ENCODE measurements at regions not wholly inside any gene's neighbourhood (a gene's known extent, or its start where the extent isn't known, plus 50 kb on each side); places are given as distances from the start of the nearest gene placed in this dataset.

DNA sequence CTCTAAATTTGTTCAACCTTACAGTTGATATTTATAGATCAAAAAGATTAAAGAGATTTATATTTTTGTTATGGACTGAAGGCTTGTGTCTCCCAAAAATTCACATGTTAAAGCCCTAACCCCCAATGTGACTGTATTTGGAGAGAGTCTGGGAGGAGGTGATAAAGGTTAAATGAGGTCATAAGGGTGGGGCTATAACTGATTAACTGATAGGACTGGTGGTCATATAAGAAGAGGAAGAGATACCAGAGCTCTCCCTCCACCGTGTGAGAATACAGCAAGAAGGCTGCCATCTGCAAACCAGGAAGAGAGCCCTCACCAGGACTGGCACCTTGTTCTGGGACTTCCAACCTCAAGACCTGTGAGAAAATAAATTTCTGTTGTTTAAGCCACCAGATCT, 264.3 kb downstream of the ENC1 start:
- no peak for DNase-seq (ENCODE audit: low spot score)

- DNase-seq (ENCODE audit: low spot score), result no peak
These were observed 265.3 kb downstream of the ENC1 start for GRCh38 chr5:74375271-74375670.

DNA sequence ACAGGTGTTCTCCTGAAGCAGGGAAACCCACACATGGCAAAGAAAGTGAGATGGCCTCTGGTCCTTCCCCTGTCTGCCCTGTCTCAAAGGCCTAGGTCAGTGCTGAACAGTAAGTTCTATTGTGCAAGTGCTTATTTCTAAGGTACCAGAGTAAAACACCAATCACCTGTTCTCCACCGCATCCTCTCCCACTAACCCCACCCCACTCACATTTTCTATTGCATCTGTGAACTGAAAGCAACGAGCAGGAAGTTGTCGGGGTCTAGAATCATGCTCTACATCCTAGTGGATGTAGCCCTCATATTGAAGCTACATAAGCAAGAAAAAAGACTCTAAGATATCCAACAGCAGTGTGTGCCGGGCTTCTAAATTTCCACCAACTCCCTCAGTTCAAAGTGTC, 265.9 kb downstream of the ENC1 start:
- no peak for DNase-seq (ENCODE audit: low spot score)

- DNase-seq (ENCODE audit: low spot score), result no peak
These were observed 267.5 kb downstream of the ENC1 start for GRCh38 chr5:74373076-74373475.

- no peak for DNase-seq (ENCODE audit: low spot score)
These were observed 267.9 kb downstream of the ENC1 start for GRCh38 chr5:74372502-74373064.

- no peak for DNase-seq (ENCODE audit: low spot score)
These were observed 268.5 kb downstream of the ENC1 start for GRCh38 chr5:74372051-74372450.

- DNase-seq (ENCODE audit: low spot score), result no peak
These were observed 268.9 kb downstream of the ENC1 start for GRCh38 chr5:74371621-74372020.

DNA sequence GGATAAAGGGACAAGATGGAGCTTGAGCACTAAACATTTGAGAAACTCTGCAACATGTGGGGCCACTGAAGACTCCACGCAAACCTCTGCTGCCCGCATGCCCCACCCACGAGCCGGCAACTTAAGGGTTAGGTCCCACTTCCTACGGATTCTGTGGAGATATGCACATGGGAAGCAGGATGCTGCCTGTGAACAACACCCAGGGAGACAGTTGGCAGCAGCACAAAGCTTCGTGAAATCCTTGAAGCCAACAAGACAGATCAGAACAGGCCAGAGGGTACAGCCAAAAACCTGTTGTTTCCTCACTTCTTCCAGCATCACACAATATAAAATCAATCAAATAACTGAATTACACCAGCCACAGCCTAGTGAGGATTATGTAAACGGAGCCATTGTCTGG, 270.4 kb downstream of the ENC1 start:
- no peak for DNase-seq (ENCODE audit: low spot score)

DNA sequence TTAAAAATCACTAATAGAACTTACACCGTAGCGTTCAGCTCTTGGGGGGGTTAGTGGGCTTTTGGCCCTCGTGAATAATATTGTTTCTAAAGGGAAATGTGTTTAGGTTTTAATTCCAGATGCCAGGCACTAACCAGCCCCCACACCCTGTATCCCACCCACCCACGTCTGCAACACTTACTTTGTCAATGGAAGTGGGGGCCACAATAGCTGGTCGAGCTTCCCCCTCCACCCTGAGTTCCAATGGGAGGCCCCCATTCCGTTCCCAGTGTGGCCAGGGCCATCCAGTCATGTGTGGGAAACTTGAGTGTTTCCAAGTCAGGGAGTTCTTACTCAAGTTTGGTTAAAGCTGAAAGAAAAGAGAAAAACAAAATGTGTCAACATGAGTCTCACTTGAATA, 271.4 kb downstream of the ENC1 start:
- no peak for DNase-seq (ENCODE audit: low spot score)

GRCh38 chr5:74367934-74368333, 272.6 kb downstream of the ENC1 start:
- DNase-seq (ENCODE audit: low spot score), result no peak

DNA sequence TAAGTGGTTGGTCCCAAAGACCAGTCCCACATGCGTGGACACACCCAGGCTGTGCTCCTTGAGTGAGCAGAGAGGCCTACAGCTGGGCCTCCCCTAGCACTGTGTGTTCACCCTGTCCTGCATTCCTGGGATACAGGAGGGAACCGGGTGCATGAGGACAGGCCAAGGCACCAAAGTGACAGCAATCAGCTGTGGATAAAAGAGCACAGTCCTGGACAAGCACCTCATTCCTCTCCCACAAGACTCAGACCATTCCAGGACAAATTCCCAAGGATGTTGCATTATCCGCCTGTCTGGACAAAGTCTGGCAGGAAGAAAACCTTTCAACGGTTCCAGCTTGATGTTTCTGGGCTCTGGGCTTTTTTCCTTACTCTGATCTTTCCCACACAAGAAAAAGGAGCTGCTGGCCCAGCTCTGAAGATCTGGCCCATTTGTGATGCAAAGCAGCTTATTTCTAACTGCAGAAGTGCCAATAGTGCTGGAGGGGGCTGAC, 273.2 kb downstream of the ENC1 start:
- DNase-seq (ENCODE audit: low spot score), result no peak

- DNase-seq (ENCODE audit: low spot score), result no peak
These were observed 274.8 kb downstream of the ENC1 start for GRCh38 chr5:74365723-74366122.

DNA sequence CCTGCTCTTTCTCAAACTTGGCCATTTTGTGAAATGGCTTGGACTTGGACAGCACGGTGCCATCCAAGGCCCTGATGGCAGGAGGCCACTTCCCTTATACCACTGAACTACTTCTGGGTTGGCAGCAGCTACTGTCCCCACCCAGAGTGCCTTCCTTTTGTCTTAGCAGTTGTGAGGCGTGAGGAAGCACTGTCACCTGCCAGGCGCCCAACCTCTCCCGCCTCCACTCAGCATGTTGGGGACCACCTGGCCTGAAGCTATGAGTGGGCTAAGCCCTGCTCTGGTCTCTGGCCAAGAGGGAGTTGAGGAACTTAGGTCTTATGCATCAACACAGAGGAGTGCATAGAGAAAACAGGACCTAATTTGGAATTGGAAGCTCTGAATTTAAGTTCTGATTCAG, 276.0 kb downstream of the ENC1 start:
- DNase-seq (ENCODE audit: low spot score), result no peak

DNA sequence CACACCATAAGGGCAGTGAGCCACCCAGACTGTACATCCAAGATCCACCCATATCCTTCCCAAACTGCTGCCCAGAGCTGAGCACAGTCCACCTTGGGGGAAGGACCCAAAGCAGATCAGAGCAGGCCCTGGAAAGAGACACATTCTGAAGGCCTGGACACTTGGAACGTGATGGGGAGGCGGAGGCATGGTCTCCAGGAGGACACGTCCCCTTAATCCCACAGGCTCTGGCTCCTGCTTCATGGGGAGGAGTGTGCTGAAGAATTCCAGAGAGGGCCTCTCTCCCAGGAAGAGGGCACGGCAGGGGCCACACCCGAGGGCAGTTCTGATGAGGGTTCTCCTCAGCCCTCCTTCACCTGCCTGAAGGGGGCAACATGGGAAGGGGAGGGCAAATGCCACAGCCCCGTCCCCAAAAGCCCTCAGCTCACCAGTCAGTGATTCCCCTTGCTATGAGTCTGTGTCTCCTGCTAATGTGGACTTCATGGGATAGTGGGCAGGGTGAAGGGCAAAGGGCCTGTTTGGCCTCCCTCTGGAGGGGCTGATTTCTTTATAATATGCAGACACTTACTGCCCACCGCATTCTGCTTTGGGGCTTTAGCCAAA, 276.8 kb downstream of the ENC1 start:
- DNase-seq (ENCODE audit: low spot score), result no peak

DNA sequence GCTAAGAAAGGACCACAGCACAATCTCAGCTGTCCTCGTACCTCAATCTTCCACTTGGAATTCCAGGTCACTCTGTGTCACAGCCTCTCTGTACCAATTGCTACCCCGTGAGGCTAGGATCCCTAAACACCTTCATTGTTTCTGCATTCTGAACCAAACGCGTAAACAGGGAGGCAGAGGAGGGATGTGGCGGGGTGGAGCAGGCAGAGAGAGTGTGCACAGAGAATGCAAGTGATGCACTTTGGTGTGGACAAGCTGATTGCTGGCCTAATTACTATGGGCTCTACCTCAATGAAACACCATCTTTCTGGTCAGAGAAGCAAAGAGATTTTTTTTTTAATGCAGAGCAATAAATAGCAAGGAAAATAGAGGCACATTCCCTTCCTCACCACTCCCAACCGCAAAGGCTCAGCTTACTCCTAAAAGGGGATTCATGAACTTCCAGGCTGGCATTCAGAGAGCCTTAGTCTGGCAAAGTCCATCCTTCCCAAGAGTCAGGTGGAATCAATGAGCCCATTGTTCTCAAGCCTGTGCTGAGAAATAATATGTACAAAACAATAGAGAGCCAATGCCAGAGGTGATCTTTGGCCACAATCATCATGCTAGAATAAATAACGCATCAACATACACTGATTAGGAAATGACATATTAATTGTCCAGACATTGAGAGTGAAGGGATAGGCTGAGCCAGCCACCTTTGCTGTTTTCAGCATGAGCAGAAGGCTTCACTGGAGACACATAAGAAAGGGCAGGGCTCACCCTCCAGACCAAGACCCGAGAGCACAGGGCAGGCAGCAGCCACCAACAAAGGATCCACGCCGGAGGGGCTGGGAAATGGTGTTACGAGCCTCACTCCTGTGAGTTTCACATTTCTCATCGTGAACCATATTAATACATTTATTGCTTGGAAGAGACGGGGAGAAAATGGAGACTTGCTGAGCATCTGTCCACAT, 278.8 kb downstream of the ENC1 start:
- no peak for DNase-seq (ENCODE audit: low spot score)

DNA sequence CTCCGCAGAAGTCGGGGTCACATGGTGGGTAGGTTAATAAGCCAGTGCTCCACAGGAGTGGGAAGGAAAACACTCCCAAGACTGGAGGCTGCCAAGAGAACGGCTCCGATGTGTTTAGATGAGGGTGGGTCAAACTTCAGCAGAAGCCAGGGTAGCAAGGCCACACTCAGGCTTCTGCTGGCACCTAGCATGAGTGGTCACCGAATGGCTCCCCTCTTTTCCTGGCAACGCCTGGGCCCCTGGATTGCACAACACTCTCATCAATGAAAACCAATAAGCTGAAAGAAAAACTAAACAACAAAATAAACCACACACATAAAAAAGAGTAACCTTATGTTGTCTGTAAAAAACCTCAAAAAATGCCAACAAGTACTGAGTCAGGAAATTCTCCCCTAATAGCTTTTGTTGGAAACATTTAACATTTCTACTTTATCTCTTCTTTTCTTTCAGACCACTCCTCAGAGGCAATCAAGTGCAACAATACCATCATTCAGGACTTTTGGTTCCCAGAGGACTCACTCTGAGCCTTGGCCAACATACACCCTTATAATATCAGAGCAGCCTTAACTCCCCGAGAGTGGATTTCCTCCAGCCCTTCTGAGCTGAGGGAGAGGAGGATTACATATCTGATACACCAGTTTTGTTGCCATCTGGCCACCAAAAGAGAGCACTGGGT, 279.9 kb downstream of the ENC1 start:
- no peak for DNase-seq (ENCODE audit: low spot score)

- no peak for DNase-seq (ENCODE audit: low spot score)
These were observed 282.7 kb downstream of the ENC1 start for GRCh38 chr5:74357827-74358226.

GRCh38 chr5:74356009-74356695, 284.4 kb downstream of the ENC1 start:
- DNase-seq (ENCODE audit: low spot score), result no peak

DNA sequence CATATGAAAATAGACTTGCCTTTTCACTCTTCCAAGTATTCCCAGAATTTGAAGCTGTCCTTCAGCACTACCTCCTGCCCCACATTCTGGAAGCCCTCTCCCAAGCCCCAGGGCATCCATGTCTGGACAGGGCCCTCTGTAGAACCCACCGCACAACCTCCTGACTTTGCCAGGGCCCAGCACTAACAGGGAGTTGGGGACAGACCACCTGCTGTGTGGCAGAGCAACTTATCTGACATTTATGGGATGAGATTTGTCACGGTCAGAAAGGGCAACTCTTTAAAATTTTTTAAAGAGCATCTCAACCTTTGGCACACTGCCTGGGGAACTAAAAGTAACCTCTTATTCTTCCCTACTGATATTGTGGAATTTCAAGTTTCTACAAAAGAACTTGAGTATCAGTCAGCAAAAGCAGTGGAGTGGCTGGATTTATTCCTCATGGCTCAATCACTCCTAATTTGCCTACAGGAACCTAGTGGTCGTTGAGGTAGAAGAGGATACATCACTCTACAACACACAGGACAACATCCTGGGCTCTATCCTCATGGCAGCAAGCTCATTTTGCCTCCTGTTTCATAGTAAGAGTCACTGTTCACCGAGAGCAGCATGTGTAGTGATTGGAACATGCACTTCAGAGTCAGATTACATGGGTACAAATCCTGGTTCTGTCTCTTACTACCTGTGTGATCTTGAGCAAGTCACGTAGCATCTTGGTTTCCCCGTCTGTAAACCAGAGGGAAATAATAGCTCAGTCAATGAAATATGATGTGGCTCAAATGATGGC, 285.3 kb downstream of the ENC1 start:
- no peak for DNase-seq (ENCODE audit: low spot score)

- DNase-seq (ENCODE audit: low spot score), result no peak
These were observed 288.3 kb downstream of the ENC1 start for GRCh38 chr5:74352256-74352655.

Measured in HuH-7.5 (cell line).